HUES6 (cell line): ENCODE measurements at regions not wholly inside any gene's neighbourhood (a gene's known extent, or its start where the extent isn't known, plus 50 kb on each side); places are given as distances from the start of the nearest gene placed in this dataset.
"Not testable (repeated sequence)": the region's sequence is repeated elsewhere in the genome, so short reads cannot be mapped to it uniquely, and the experiment has no call there.

Experiments used
- H3K27ac ChIP-seq: 2 replicates; pipeline ENCODE4 v1.7.0; 2013; ENCODE audit warnings: low read depth, mild to moderate bottlenecking, low read length, inconsistent platforms
- H3K27me3 ChIP-seq: 2 replicates; pipeline ENCODE4 v1.6.1; 2013; ENCODE audit warnings: low read length; ENCODE audit not compliant: control insufficient read depth, insufficient read depth
- H3K36me3 ChIP-seq: 2 replicates; pipeline ENCODE4 v1.6.1; 2013; ENCODE audit warnings: low read length; ENCODE audit not compliant: control insufficient read depth, insufficient read depth
- H3K4me1 ChIP-seq: 2 replicates; pipeline ENCODE4 v1.6.1; 2013; ENCODE audit warnings: low read length; ENCODE audit not compliant: control insufficient read depth, insufficient read depth
- H3K4me3 ChIP-seq: 2 replicates; pipeline ENCODE4 v1.5.1; 2013; ENCODE audit warnings: low read depth, low read length
- H3K9ac ChIP-seq: one replicate; pipeline ENCODE4 v1.6.1; 2013; ENCODE audit warnings: mild to moderate bottlenecking, low read length
- H3K9me3 ChIP-seq: 2 replicates; pipeline ENCODE4 v1.6.1; 2013; ENCODE audit warnings: low read depth, low read length; ENCODE audit not compliant: control insufficient read depth, insufficient read depth

GRCh38 chr17:6003221-6003620, 67.0 kb upstream of the WSCD1 start:
- not testable (repeated sequence) for H3K9ac ChIP-seq, H3K36me3 ChIP-seq, H3K4me1 ChIP-seq, H3K27me3 ChIP-seq, H3K4me3 ChIP-seq, H3K27ac ChIP-seq, H3K9me3 ChIP-seq

- Histone ChIP-seq H3K27ac (no peak overlapping the region), H3K4me3 (no peak overlapping the region), H3K4me1 (no peaks in the 10 kb centered on the region), H3K36me3 (no peaks in the 10 kb centered on the region), H3K9ac (no peak overlapping the region), H3K9me3 (no peaks in the 10 kb centered on the region), H3K27me3 (no peaks in the 10 kb centered on the region)
Measured at GRCh38 chr17:6005939-6006338, 64.2 kb upstream of the WSCD1 start.

- Histone ChIP-seq H3K27me3 (no peaks in the 10 kb centered on the region), H3K4me3 (no peak overlapping the region), H3K4me1 (no peaks in the 10 kb centered on the region), H3K36me3 (no peaks in the 10 kb centered on the region), H3K9me3 (no peaks in the 10 kb centered on the region), H3K27ac (no peak overlapping the region), H3K9ac (no peak overlapping the region)
Measured at GRCh38 chr17:6011206-6011605, 59.0 kb upstream of the WSCD1 start.

- Histone ChIP-seq H3K9ac (no peak overlapping the region), H3K4me3 (no peak overlapping the region), H3K9me3 (no peaks in the 10 kb centered on the region), H3K27ac (no peak overlapping the region), H3K4me1 (peaks cover 5% of the 10 kb centered on the region; the same call in 1 of the 2 replicates), H3K36me3 (no peaks in the 10 kb centered on the region), H3K27me3 (no peaks in the 10 kb centered on the region)
Measured at GRCh38 chr17:6018788-6019187, 51.4 kb upstream of the WSCD1 start.

GRCh38 chr17:6019959-6020358, 50.2 kb upstream of the WSCD1 start:
- Histone ChIP-seq H3K27me3 (no peaks in the 10 kb centered on the region), H3K4me1 (peaks cover 5% of the 10 kb centered on the region; the same call in 1 of the 2 replicates), H3K36me3 (no peaks in the 10 kb centered on the region), H3K27ac (no peak overlapping the region), H3K4me3 (no peak overlapping the region), H3K9me3 (no peaks in the 10 kb centered on the region; the same call in 1 of the 2 replicates), H3K9ac (no peak overlapping the region)

- no peak overlapping the region for H3K9ac ChIP-seq
Measured at GRCh38 chr17:6020376-6021010, 49.7 kb upstream of the WSCD1 start.

More at GRCh38 chr17:6020376-6021010, 49.7 kb upstream of the WSCD1 start:
- no peak overlapping the region for H3K4me3 ChIP-seq
- no peaks in the 10 kb centered on the region for H3K36me3 ChIP-seq
- no peak overlapping the region for H3K27ac ChIP-seq
- peaks cover 5% of the 10 kb centered on the region; the same call in 1 of the 2 replicates for H3K4me1 ChIP-seq
- no peaks in the 10 kb centered on the region for H3K27me3 ChIP-seq
- no peaks in the 10 kb centered on the region; the same call in 1 of the 2 replicates for H3K9me3 ChIP-seq
